Upper lobe of right lung (tissue), 1 donor: ENCODE measurements at regions not wholly inside any gene's neighbourhood (a gene's known extent, or its start where the extent isn't known, plus 50 kb on each side); places are given as distances from the start of the nearest gene placed in this dataset.
A peak's percentile ranks its signal among the peaks of the same experiment; 100 is the strongest.
"Not testable (repeated sequence)": the region's sequence is repeated elsewhere in the genome, so short reads cannot be mapped to it uniquely, and the experiment has no call there.

Experiments used
- ATAC-seq: fragments of 200-7000 bp; cut with Tn5 transposase; one replicate; pipeline ENCODE4 v1.9.1; 2020; ENCODE audit warnings: mild to moderate bottlenecking, moderate library complexity
- DNase-seq: peaks from one replicate; pipeline ENCODE4 v3.0.0-alpha.2; 2020
- H3K27ac ChIP-seq: fragments of 200-600 bp; one replicate; pipeline ENCODE4 v1.8.0; 2022
- H3K27me3 ChIP-seq: fragments of 200-600 bp; one replicate; pipeline ENCODE4 v1.8.0; 2022; ENCODE audit warnings: mild to moderate bottlenecking
- H3K36me3 ChIP-seq: fragments of 200-600 bp; one replicate; pipeline ENCODE4 v1.8.0; 2022
- H3K4me1 ChIP-seq: fragments of 200-600 bp; one replicate; pipeline ENCODE4 v1.8.0; 2022
- H3K4me3 ChIP-seq: fragments of 200-600 bp; one replicate; pipeline ENCODE4 v1.8.0; 2022; ENCODE audit warnings: mild to moderate bottlenecking
- H3K9me3 ChIP-seq: fragments of 200-600 bp; one replicate; pipeline ENCODE4 v1.8.0; 2022
- CTCF ChIP-seq: fragments of 200-600 bp; IDR thresholded peaks from one replicate; pipeline ENCODE4 v1.8.0; 2022; ENCODE audit warnings: antibody characterized with exemption
- intact Hi-C: fragments of 100-400 bp; cut with DNase I; formaldehyde crosslinking; loops from one replicate; pipeline ENCODE4 v1.11.0; 2022
- donor health status: DM: no; HTN: yes; CAD: no; lungs with severe emphysema.

- TF ChIP-seq CTCF, result no peak
- no peaks in the 10 kb centered on the region for H3K4me1 ChIP-seq
- no peak for ATAC-seq
- H3K27ac ChIP-seq, result no peak overlapping the region
- intact Hi-C loops, result no loop called here
- peak; percentile 37 for DNase-seq
- no peaks in the 10 kb centered on the region for H3K27me3 ChIP-seq
- no peaks in the 10 kb centered on the region for H3K36me3 ChIP-seq
- H3K9me3 ChIP-seq, result no peaks in the 10 kb centered on the region
- H3K4me3 ChIP-seq, result no peak overlapping the region
These were observed 650.3 kb upstream of the ALG10B start for GRCh38 chr12:37666069-37666781.

- H3K36me3 ChIP-seq, ATAC-seq, H3K9me3 ChIP-seq, H3K4me1 ChIP-seq, DNase-seq, H3K27me3 ChIP-seq, H3K4me3 ChIP-seq, intact Hi-C loops, H3K27ac ChIP-seq: not testable (repeated sequence)
These were observed 648.0 kb upstream of the ALG10B start for GRCh38 chr12:37668557-37668956.

- no peaks in the 10 kb centered on the region for H3K9me3 ChIP-seq
- no peaks in the 10 kb centered on the region for H3K4me1 ChIP-seq
- no peaks in the 10 kb centered on the region for H3K27me3 ChIP-seq
- H3K36me3 ChIP-seq, result no peaks in the 10 kb centered on the region
- no peak overlapping the region for H3K27ac ChIP-seq
- ATAC-seq (no peak), DNase-seq (no peak)
- TF ChIP-seq CTCF, result peak; percentile 27
- no peak overlapping the region for H3K4me3 ChIP-seq
- intact Hi-C loops, result no loop called here
These were observed 643.8 kb upstream of the ALG10B start for GRCh38 chr12:37672655-37673260.

GRCh38 chr12:37720846-37721245 is 595.7 kb upstream of the ALG10B start:
- ATAC-seq (no peak), DNase-seq (no peak)
- Histone ChIP-seq H3K4me3 (no peak overlapping the region), H3K36me3 (no peaks in the 10 kb centered on the region), H3K27ac (no peak overlapping the region), H3K4me1 (no peaks in the 10 kb centered on the region), H3K27me3 (no peaks in the 10 kb centered on the region), H3K9me3 (peaks cover 5% of the 10 kb centered on the region)
- TF ChIP-seq CTCF, result no peak
- intact Hi-C loops, result no loop called here

GRCh38 chr12:37733856-37734255 is 582.7 kb upstream of the ALG10B start:
- Histone ChIP-seq H3K4me3 (no peak overlapping the region), H3K27ac (no peak overlapping the region), H3K36me3 (no peaks in the 10 kb centered on the region), H3K4me1 (no peaks in the 10 kb centered on the region), H3K27me3 (no peaks in the 10 kb centered on the region), H3K9me3 (no peaks in the 10 kb centered on the region)
- ATAC-seq (no peak), DNase-seq (no peak)
- intact Hi-C loops, result no loop called here
- no peak for TF ChIP-seq CTCF
